Effector CD8-positive, alpha-beta T cell (primary cell): ENCODE measurements at regions not wholly inside any gene's neighbourhood (a gene's known extent, or its start where the extent isn't known, plus 50 kb on each side); places are given as distances from the start of the nearest gene placed in this dataset.

Experiments used
- DNase-seq: peaks from one replicate; lab custom pipeline; 2025; lab: John Stamatoyannopoulos, UW

GRCh38 chr12:69096669-69097335, 142.6 kb upstream of the CPSF6 start:
- DNase-seq, result no peak

- DNase-seq, result no peak
These were observed 141.6 kb upstream of the CPSF6 start for GRCh38 chr12:69097619-69098368.

- DNase-seq, result no peak
These were observed 140.1 kb upstream of the CPSF6 start for GRCh38 chr12:69099201-69099837.

GRCh38 chr12:69101505-69101904, 137.9 kb upstream of the CPSF6 start:
- DNase-seq, result no peak

- DNase-seq, result no peak
These were observed 136.5 kb upstream of the CPSF6 start for GRCh38 chr12:69102856-69103255.

GRCh38 chr12:69105101-69105962, 134.0 kb upstream of the CPSF6 start:
- no peak for DNase-seq

- DNase-seq, result no peak
These were observed 132.8 kb upstream of the CPSF6 start for GRCh38 chr12:69106482-69107118.

- no peak for DNase-seq
These were observed 131.8 kb upstream of the CPSF6 start for GRCh38 chr12:69107541-69107940.

- DNase-seq, result no peak
These were observed 131.3 kb upstream of the CPSF6 start for GRCh38 chr12:69108037-69108436.

- DNase-seq, result no peak
These were observed 126.8 kb upstream of the CPSF6 start for GRCh38 chr12:69112616-69113015.

GRCh38 chr12:69115099-69115498, 124.3 kb upstream of the CPSF6 start:
- DNase-seq, result no peak

GRCh38 chr12:69115951-69116350, 123.4 kb upstream of the CPSF6 start:
- DNase-seq, result no peak

- DNase-seq, result no peak
These were observed 121.7 kb upstream of the CPSF6 start for GRCh38 chr12:69117566-69118266.

GRCh38 chr12:69118516-69118915, 120.9 kb upstream of the CPSF6 start:
- no peak for DNase-seq

- no peak for DNase-seq
These were observed 119.6 kb upstream of the CPSF6 start for GRCh38 chr12:69119770-69120169.

- DNase-seq, result no peak
These were observed 119.0 kb upstream of the CPSF6 start for GRCh38 chr12:69120354-69120753.

GRCh38 chr12:69123311-69123710, 116.1 kb upstream of the CPSF6 start:
- DNase-seq, result no peak

GRCh38 chr12:69123919-69124638, 115.3 kb upstream of the CPSF6 start:
- no peak for DNase-seq

GRCh38 chr12:69129017-69129416, 110.4 kb upstream of the CPSF6 start:
- no peak for DNase-seq

GRCh38 chr12:69129564-69129963, 109.8 kb upstream of the CPSF6 start:
- DNase-seq, result no peak
